Dermis blood vessel endothelial cell (primary cell): ENCODE measurements at regions not wholly inside any gene's neighbourhood (a gene's known extent, or its start where the extent isn't known, plus 50 kb on each side); places are given as distances from the start of the nearest gene placed in this dataset.

Experiments
- DNase-seq: peaks from one replicate; pipeline ENCODE4 v3.0.0; 2010

- no peak for DNase-seq
Measured at GRCh38 chr1:80468356-80468755, 1332.4 kb upstream of the ADGRL2 start.

GRCh38 chr1:80462006-80462405 lies 1338.7 kb upstream of the ADGRL2 start:
- no peak for DNase-seq

GRCh38 chr1:80457409-80457808 lies 1343.3 kb upstream of the ADGRL2 start:
- no peak for DNase-seq

- DNase-seq = no peak
Measured at GRCh38 chr1:80453775-80454174, 1347.0 kb upstream of the ADGRL2 start.

GRCh38 chr1:80450711-80451110 lies 1350.0 kb upstream of the ADGRL2 start:
- no peak for DNase-seq

- no peak for DNase-seq
Measured at GRCh38 chr1:80448081-80448480, 1352.7 kb upstream of the ADGRL2 start.

- DNase-seq = no peak
Measured at GRCh38 chr1:80447526-80447925, 1353.2 kb upstream of the ADGRL2 start.

- DNase-seq = no peak
Measured at GRCh38 chr1:80445033-80445432, 1355.7 kb upstream of the ADGRL2 start.

- no peak for DNase-seq
Measured at GRCh38 chr1:80444171-80444570, 1356.6 kb upstream of the ADGRL2 start.

- no peak for DNase-seq
Measured at GRCh38 chr1:80441664-80442063, 1359.1 kb upstream of the ADGRL2 start.

- no peak for DNase-seq
Measured at GRCh38 chr1:80436851-80437250, 1363.9 kb upstream of the ADGRL2 start.

- no peak for DNase-seq
Measured at GRCh38 chr1:80427881-80428280, 1372.9 kb upstream of the ADGRL2 start.

GRCh38 chr1:80424249-80424648 lies 1376.5 kb upstream of the ADGRL2 start:
- DNase-seq = no peak

GRCh38 chr1:80418134-80418533 lies 1382.6 kb upstream of the ADGRL2 start:
- DNase-seq = no peak

GRCh38 chr1:80417671-80418070 lies 1383.1 kb upstream of the ADGRL2 start:
- DNase-seq = no peak

- no peak for DNase-seq
Measured at GRCh38 chr1:80413969-80414368, 1386.8 kb upstream of the ADGRL2 start.

GRCh38 chr1:80410233-80410632 lies 1390.5 kb upstream of the ADGRL2 start:
- no peak for DNase-seq

GRCh38 chr1:80403471-80403893 lies 1397.0 kb upstream of the ADGRL4 start:
- no peak for DNase-seq

- DNase-seq = no peak
Measured at GRCh38 chr1:80402625-80403024, 1396.1 kb upstream of the ADGRL4 start.

- DNase-seq = no peak
Measured at GRCh38 chr1:80401757-80402156, 1395.2 kb upstream of the ADGRL4 start.

GRCh38 chr1:80392529-80392928 lies 1386.0 kb upstream of the ADGRL4 start:
- DNase-seq = no peak

- no peak for DNase-seq
Measured at GRCh38 chr1:80385650-80386049, 1379.1 kb upstream of the ADGRL4 start.

GRCh38 chr1:80384959-80385358 lies 1378.4 kb upstream of the ADGRL4 start:
- no peak for DNase-seq

- no peak for DNase-seq
Measured at GRCh38 chr1:80384083-80384830, 1377.7 kb upstream of the ADGRL4 start.

- DNase-seq = no peak
Measured at GRCh38 chr1:80375662-80376061, 1369.1 kb upstream of the ADGRL4 start.
